AG09309 (cell line): ENCODE measurements at regions not wholly inside any gene's neighbourhood (a gene's known extent, or its start where the extent isn't known, plus 50 kb on each side); places are given as distances from the start of the nearest gene placed in this dataset.

Experiments used
- DNase-seq: peaks from one replicate; pipeline ENCODE4 v3.0.0-alpha.2; 2010; ENCODE audit warnings: low read depth
- H3K4me3 ChIP-seq: 2 replicates; pipeline ENCODE4 v1.5.1; 2011; ENCODE audit warnings: mild to moderate bottlenecking, low read depth, low read length, moderate library complexity; ENCODE audit not compliant: control insufficient read depth
- CTCF ChIP-seq: IDR thresholded peaks from 2 replicates; pipeline ENCODE4 v1.5.1; 2011; ENCODE audit warnings: mild to moderate bottlenecking, low read depth, low read length, inconsistent platforms; ENCODE audit not compliant: insufficient read depth, control insufficient read depth; ENCODE audit errors: missing control alignments

- no peak for DNase-seq
- no peak overlapping the region for H3K4me3 ChIP-seq
- TF ChIP-seq CTCF: no peak
Measured at GRCh38 chr17:34712481-34713195, 133.3 kb downstream of the TMEM132E start.

- no peak for TF ChIP-seq CTCF
- no peak overlapping the region for H3K4me3 ChIP-seq
- DNase-seq: no peak
Measured at GRCh38 chr17:34711646-34712045, 132.3 kb downstream of the TMEM132E start.

GRCh38 chr17:34710226-34710625 lies 130.8 kb downstream of the TMEM132E start:
- H3K4me3 ChIP-seq: no peak overlapping the region
- TF ChIP-seq CTCF: no peak
- no peak for DNase-seq

- TF ChIP-seq CTCF: no peak
- H3K4me3 ChIP-seq: no peak overlapping the region
- DNase-seq: no peak
Measured at GRCh38 chr17:34709158-34709754, 129.9 kb downstream of the TMEM132E start.

- no peak for TF ChIP-seq CTCF
- no peak overlapping the region for H3K4me3 ChIP-seq
- no peak for DNase-seq
Measured at GRCh38 chr17:34706029-34706428, 126.6 kb downstream of the TMEM132E start.

DNA sequence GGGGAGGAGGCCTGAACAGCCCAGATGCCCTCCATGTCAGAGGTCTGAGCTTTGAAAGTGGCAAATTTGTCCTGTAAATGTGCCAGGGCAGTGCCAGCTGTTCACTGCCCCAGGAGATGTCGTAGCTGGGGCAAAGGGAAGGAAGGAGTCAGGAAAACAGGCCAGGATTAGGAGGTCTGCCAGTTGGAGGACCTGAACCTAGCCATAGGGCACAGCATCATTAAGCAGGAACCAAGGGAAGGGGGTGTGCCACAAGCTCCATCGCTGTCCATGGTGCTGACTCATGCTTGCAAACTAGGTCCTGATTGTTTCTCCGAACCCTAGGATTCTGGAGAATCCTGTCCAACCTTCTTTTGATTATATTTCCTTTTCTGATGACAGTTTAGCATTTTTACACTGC lies 124.2 kb downstream of the TMEM132E start:
- no peak for DNase-seq
- no peak for TF ChIP-seq CTCF
- no peak overlapping the region for H3K4me3 ChIP-seq

- TF ChIP-seq CTCF: no peak
- no peak for DNase-seq
- no peak overlapping the region for H3K4me3 ChIP-seq
Measured at GRCh38 chr17:34699181-34699580, 119.8 kb downstream of the TMEM132E start.
